HepG2 (cell line): ENCODE measurements at regions not wholly inside any gene's neighbourhood (a gene's known extent, or its start where the extent isn't known, plus 50 kb on each side); places are given as distances from the start of the nearest gene placed in this dataset.
A peak's percentile ranks its signal among the peaks of the same experiment; 100 is the strongest.

Experiments
- GMEB1 ChIP-seq: sonication (generic); formaldehyde crosslinking; IDR thresholded peaks from 2 replicates; pipeline ENCODE4 v1.5.1; 2020; ENCODE audit warnings: missing genetic modification reagents, mild to moderate bottlenecking, borderline replicate concordance
- HMG20A ChIP-seq: IDR thresholded peaks from 2 replicates; pipeline ENCODE4 v1.6.1; 2016; ENCODE audit warnings: borderline replicate concordance
- HNF4A ChIP-seq: sonication (generic); formaldehyde crosslinking; IDR thresholded peaks from 2 replicates; pipeline ENCODE4 v1.4.0; 2020; ENCODE audit warnings: missing genetic modification reagents
- MYC ChIP-seq: sonication (generic); formaldehyde crosslinking; IDR thresholded peaks from 2 replicates; pipeline ENCODE4 v1.9.0; 2021; ENCODE audit warnings: missing genetic modification reagents, borderline replicate concordance
- NFKBIZ ChIP-seq: IDR thresholded peaks from 2 replicates; pipeline ENCODE4 v1.6.1; 2018; ENCODE audit warnings: missing genetic modification reagents, missing compliant biosample characterization
- PRMT3 ChIP-seq: sonication (generic); formaldehyde crosslinking; IDR thresholded peaks from 2 replicates; pipeline ENCODE4 v1.8.1; 2022; ENCODE audit warnings: low read depth, mild to moderate bottlenecking, moderate library complexity, missing genetic modification reagents, borderline replicate concordance
- REPIN1 ChIP-seq: sonication (generic); formaldehyde crosslinking; IDR thresholded peaks from 2 replicates; pipeline ENCODE4 v1.8.0; 2022; ENCODE audit warnings: missing genetic modification reagents, low read depth, mild to moderate bottlenecking, borderline replicate concordance
- ZBTB4 ChIP-seq: sonication (generic); formaldehyde crosslinking; IDR thresholded peaks from 2 replicates; pipeline ENCODE4 v1.4.0; 2020; ENCODE audit warnings: missing genetic modification reagents, mild to moderate bottlenecking, borderline replicate concordance
- ZMYM2 ChIP-seq: sonication (generic); formaldehyde crosslinking; IDR thresholded peaks from 2 replicates; pipeline ENCODE4 v1.8.0; 2022; ENCODE audit warnings: mild to moderate bottlenecking, missing genetic modification reagents
- ZSCAN5A ChIP-seq: sonication (generic); formaldehyde crosslinking; IDR thresholded peaks from 2 replicates; pipeline ENCODE4 v1.8.0; 2022; ENCODE audit warnings: mild to moderate bottlenecking, missing genetic modification reagents, borderline replicate concordance
- TF ChIP-seq, protein P1 (sequence below), 2 experiments: sonication (generic) in 1 of 2; formaldehyde crosslinking in 1 of 2; IDR thresholded peaks; 2 replicates each; pipeline versions ENCODE4 v1.5.1 to v1.6.1; 2011 to 2020; ENCODE audit warnings: borderline replicate concordance in 1 of 2, low read depth in 1 of 2, low read length in 1 of 2, mild to moderate bottlenecking in 1 of 2, missing genetic modification reagents in 1 of 2, moderate library complexity in 1 of 2
- TF ChIP-seq, protein P2 (sequence below): sonication (generic); formaldehyde crosslinking; IDR thresholded peaks from 2 replicates; pipeline ENCODE4 v1.5.1; 2020; ENCODE audit warnings: mild to moderate bottlenecking, missing genetic modification reagents, borderline replicate concordance

DNA sequence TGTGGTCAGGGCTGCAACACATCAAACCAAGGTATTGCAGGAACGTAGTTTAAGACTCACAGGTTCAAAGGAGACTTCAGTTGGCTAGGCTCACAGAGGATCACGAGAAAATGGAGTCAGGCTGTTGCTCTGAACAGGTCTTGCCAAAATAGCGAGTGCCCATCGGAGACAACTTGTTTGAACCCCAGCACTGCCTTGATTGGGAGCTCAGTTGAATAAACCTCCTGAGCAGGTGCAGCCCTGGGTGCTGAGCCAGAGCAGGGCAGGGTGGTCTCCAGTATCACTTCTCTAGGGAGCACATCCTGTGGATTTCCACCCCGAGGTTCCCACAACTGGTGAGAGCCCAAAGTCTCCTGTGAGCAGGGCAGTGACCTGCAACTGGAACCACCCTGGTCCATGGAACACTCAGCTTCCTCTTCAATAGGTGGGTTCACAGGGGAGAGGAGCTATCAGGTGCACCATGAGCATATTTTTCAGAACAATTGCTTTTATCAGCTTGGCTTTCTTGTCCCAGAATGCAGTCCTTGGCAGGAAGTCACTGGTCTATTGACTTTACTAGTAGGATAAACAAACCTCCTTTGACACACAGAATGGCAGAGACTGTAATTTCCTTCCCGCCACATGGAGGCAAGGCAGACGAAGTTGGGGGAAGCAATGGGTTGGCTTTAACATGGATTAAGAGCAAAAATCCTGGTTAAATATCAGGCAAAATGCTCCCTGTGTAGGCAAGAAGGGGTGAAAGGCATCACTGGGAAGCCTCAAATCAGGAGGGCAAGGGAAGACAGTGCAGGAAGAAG lies 267.7 kb upstream of the FOXQ1 start (continued):
- peak; percentile 31; the same call in 1 of the 2 replicates for TF ChIP-seq GMEB1 (CRISPR knock-in tag)
- peak; percentile 93; the same call in 1 of the 2 replicates for TF ChIP-seq ZSCAN5A (CRISPR knock-in tag)
- peak; percentile 55 for TF ChIP-seq HNF4A (CRISPR knock-in tag)
- peak; percentile 74; the same call in 1 of the 2 replicates for TF ChIP-seq REPIN1 (CRISPR knock-in tag)
- peak; percentile 41; the same call in 1 of the 2 replicates for TF ChIP-seq ZBTB4
- TF ChIP-seq PRMT3 = no peak
- peak; percentile 59; the same call in 1 of the 2 replicates for TF ChIP-seq HMG20A (CRISPR knock-in tag)
- TF ChIP-seq ZMYM2 (CRISPR knock-in tag) = peak; percentile 73
- TF ChIP-seq, protein P1, sequence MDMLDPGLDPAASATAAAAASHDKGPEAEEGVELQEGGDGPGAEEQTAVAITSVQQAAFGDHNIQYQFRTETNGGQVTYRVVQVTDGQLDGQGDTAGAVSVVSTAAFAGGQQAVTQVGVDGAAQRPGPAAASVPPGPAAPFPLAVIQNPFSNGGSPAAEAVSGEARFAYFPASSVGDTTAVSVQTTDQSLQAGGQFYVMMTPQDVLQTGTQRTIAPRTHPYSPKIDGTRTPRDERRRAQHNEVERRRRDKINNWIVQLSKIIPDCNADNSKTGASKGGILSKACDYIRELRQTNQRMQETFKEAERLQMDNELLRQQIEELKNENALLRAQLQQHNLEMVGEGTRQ (IDR thresholded peaks at IDR 0.05; ENCODE audit: low read depth, low read length) = no peak
- TF ChIP-seq, protein P1 (CRISPR knock-in tag; IDR thresholded peaks at IDR 0.05; ENCODE audit: borderline replicate concordance) = no peak
- TF ChIP-seq, protein P2, sequence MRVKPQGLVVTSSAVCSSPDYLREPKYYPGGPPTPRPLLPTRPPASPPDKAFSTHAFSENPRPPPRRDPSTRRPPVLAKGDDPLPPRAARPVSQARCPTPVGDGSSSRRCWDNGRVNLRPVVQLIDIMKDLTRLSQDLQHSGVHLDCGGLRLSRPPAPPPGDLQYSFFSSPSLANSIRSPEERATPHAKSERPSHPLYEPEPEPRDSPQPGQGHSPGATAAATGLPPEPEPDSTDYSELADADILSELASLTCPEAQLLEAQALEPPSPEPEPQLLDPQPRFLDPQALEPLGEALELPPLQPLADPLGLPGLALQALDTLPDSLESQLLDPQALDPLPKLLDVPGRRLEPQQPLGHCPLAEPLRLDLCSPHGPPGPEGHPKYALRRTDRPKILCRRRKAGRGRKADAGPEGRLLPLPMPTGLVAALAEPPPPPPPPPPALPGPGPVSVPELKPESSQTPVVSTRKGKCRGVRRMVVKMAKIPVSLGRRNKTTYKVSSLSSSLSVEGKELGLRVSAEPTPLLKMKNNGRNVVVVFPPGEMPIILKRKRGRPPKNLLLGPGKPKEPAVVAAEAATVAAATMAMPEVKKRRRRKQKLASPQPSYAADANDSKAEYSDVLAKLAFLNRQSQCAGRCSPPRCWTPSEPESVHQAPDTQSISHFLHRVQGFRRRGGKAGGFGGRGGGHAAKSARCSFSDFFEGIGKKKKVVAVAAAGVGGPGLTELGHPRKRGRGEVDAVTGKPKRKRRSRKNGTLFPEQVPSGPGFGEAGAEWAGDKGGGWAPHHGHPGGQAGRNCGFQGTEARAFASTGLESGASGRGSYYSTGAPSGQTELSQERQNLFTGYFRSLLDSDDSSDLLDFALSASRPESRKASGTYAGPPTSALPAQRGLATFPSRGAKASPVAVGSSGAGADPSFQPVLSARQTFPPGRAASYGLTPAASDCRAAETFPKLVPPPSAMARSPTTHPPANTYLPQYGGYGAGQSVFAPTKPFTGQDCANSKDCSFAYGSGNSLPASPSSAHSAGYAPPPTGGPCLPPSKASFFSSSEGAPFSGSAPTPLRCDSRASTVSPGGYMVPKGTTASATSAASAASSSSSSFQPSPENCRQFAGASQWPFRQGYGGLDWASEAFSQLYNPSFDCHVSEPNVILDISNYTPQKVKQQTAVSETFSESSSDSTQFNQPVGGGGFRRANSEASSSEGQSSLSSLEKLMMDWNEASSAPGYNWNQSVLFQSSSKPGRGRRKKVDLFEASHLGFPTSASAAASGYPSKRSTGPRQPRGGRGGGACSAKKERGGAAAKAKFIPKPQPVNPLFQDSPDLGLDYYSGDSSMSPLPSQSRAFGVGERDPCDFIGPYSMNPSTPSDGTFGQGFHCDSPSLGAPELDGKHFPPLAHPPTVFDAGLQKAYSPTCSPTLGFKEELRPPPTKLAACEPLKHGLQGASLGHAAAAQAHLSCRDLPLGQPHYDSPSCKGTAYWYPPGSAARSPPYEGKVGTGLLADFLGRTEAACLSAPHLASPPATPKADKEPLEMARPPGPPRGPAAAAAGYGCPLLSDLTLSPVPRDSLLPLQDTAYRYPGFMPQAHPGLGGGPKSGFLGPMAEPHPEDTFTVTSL (CRISPR knock-in tag) = peak; percentile 82; the same call in 1 of the 2 replicates
- 0 out of 2 replicates have a peak, but pooled peaks have one; percentile 65 for TF ChIP-seq NFKBIZ (CRISPR knock-in tag)
- TF ChIP-seq MYC (CRISPR knock-in tag) = peak; percentile 50; the same call in 1 of the 2 replicates
